GM19099 (cell line): ENCODE measurements at regions not wholly inside any gene's neighbourhood (a gene's known extent, or its start where the extent isn't known, plus 50 kb on each side); places are given as distances from the start of the nearest gene placed in this dataset.

Experiments used
- POLR2A ChIP-seq: IDR thresholded peaks from 3 replicates; pipeline ENCODE4 v1.6.1; 2011; ENCODE audit warnings: low read depth; ENCODE audit not compliant: insufficient read length; ENCODE audit errors: extremely low read depth

DNA sequence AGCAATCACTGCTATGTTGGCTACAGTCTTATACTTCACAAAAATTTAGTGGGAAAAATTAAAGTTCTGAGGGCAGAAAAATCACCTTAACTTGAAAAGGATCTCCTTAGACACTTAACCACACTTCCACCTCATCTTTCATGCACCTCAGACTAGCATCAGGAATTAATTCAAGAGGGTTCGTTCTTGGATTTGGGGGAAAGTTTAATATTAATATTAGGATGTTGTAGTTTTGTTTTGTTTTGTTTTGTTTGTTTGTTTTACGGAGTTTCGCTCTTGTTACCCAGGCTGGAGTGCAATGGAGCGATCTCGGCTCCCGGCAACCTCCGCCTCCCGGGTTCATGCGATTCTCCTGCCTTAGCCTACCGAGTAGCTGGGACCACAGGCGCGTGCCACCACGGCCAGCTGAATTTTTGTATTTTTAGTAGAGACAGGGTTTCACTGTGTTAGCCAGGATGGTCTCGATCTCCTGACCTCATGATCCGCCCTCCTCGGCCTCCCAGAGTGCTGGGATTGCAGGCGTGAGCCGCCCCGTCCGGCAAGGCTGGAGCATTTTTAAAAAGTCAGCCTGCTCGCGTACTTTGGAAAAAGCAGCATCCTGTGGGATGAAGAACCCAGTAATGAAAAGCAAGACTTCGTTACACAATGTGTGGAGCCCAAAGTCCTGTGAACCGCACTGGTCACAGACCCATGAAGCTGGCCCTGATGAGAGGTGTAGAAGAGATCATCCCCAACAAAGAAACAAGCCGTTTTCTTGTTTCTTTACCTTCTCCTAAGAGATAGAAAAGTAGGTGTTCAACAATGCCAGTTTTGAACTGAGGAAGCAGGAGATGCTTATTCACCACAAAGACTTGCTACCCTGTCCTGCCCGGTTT lies 194.9 kb downstream of the GPX5 start:
- TF ChIP-seq POLR2A: no peak

DNA sequence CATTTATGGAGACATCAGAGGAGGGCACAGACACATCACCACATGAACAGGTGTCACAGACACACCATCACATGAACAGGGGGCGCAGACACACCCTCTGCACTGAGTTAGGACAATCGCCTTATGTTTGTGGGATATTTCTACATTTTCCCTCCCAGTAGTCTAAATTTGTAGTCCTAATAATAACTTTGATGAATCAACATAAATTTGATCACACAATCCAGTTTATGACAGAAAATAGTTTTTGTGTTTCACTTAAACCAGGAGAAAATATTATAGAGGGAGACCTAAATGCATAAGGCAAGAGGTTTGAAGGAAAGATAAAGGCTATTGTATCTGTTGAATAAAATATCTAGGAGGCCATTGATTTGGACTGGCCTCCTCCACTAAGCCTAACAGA lies 195.7 kb downstream of the GPX5 start:
- no peak for TF ChIP-seq POLR2A

DNA sequence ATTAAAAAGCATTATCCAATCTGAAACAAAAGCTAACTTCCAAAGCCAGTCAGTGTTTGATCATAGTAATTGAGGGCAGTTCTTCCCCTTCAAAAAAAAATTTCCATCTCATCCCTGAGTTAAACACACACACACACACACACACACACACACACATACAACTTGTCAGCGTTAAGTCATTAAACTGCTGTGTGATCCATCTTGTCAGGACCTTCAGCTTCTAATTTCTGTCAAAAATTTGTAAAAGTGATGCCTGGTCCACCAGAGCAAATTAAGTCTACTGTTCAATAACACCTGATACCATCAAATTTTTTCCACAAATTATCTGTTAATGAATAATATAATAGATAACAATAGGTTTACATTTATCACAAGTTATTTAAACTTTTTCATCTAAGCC lies 198.7 kb downstream of the GPX5 start:
- TF ChIP-seq POLR2A: no peak

DNA sequence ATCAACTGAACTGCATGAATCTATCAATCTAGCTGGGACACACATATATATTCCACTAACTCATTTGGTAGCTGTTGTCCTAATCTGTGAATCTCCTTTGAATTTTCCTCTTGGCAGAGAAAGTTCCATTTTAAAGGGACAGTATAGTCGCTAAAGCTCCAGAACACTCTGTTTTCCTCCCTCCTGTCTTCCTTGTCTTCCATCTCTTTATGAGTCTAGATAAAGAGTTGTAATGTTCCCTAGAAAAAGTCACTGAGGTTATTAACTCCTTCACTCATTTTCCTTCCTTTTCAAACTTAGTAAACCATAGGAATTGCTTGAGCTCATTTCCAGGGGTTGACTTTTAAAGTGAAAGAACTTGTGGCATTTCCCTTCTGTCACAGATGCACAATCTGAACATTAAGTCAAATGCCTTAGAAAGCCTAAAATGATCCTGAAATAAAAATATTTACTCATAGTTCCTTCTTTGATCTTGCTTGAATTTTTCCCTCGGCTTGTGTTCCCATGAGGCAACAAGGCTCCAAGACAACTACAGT lies 198.4 kb downstream of the TRIM27 start:
- TF ChIP-seq POLR2A: no peak

DNA sequence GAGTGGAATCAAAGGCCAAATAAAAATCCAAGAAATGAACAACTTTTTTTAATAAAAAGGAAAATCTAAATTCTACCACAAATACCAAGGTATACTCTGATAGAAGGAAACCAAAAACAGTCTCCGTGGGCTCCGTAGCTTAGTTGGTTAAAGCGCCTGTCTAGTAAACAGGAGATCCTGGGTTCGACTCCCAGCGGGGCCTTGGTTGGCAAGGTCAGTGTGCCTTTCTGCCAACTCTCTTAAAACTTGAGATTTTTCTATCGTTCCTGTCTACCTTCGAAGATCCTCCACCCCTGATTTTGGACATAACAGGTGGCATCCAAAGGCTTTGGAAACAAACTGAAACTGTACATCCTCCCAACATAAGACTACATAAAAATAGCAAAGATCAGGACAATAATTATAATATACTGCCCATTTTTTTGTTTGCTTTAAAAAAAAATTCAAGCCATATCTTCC lies 197.9 kb downstream of the TRIM27 start:
- no peak for TF ChIP-seq POLR2A

DNA sequence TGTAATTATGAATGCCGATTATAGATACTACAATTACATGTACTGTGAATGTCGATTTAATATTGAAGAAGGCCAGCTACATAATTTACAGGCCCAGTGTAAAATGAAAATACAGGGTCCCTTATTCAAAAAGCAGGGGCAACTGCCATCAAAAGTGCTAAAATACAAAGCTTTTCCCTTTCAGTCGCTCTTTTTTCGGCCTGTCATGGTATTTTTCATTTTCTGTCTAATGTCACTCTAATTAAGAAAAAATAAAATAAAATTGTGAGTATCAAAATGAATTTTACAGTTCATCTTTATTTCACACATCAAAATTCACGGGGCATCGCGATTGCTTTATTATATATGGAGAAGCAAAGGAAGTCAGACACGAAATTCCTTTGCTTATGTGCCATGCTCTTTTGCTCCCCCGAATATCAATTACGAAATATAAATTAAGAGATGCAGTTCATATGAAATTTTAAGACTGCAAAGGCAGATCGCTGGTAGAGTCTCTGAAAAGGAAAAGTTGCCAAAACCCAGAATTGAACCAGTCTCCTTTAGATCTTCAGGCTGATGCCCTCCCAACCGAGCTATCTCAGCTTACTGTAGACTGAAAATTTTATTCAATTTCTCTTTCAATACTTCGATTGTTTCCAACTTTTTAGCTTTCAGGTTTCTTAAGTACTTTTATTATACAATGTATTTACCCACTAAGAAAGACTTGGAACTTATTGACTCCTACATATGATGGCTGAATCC lies 197.0 kb downstream of the TRIM27 start:
- TF ChIP-seq POLR2A: no peak

- TF ChIP-seq POLR2A: no peak
Observed at GRCh38 chr6:28727559-28728211, 196.1 kb downstream of the TRIM27 start.

GRCh38 chr6:28729501-28730402 lies 194.0 kb downstream of the TRIM27 start:
- no peak for TF ChIP-seq POLR2A

DNA sequence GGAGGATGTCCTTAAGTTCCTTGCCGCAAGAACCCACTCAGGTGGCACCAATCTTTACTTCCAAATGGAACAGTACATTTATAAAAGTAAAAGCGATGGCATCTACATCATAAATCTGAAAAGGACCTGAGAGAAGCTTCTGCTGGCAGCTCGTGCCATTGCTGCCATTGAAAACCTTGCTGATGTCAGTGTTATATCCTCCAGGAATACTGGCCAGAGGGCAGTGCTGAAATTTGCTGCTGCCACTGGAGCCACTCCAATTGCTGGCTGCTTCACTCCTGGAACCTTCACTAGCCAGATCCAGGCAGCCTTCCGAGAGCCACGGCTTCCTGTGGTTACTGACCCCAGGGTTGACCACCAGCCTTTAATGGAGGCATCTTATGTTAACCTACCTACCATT lies 191.7 kb downstream of the TRIM27 start:
- TF ChIP-seq POLR2A: no peak

DNA sequence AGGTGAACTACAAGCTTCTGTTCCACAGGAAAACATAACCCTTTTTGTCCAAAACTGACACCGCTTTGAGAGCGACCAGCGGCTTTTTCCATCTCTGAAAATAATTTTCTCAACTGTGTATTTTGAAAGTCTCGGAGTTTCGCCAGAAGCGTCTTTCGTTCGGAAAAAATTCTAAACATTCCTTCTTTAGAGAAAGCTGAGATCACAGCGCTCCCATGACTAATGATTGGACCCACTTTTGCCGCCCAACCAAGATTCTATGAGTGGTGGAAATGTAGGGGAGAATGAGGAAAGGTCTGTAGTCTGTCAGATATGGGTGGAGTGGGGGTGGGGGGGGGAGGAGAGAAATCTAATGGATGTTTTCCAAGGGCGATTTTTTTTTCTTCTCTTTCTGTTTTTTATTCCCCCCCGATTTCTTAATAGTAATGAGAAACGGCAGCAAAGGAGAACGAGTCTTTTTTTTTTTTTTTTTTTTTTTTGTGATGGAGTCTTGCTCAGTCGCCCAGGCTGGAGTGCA lies 189.3 kb downstream of the TRIM27 start:
- no peak for TF ChIP-seq POLR2A

DNA sequence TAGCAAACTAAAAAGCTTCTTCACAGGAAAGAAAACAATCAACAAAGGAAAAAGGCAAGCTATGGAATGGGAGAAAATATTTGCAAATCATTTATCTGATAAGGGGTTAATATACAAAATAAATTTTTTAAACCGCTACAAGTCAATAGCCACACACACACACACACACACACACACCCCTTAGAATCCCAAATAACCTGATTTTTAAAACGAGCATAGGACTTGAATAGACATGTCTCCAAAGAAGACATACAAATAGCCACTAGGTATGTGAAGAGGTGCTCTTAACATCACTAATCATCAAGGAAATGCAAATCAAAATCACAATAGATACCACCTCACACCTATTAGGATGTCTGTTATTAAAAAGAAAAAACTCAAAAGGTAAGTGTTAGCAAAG lies 187.7 kb downstream of the TRIM27 start:
- TF ChIP-seq POLR2A: no peak

DNA sequence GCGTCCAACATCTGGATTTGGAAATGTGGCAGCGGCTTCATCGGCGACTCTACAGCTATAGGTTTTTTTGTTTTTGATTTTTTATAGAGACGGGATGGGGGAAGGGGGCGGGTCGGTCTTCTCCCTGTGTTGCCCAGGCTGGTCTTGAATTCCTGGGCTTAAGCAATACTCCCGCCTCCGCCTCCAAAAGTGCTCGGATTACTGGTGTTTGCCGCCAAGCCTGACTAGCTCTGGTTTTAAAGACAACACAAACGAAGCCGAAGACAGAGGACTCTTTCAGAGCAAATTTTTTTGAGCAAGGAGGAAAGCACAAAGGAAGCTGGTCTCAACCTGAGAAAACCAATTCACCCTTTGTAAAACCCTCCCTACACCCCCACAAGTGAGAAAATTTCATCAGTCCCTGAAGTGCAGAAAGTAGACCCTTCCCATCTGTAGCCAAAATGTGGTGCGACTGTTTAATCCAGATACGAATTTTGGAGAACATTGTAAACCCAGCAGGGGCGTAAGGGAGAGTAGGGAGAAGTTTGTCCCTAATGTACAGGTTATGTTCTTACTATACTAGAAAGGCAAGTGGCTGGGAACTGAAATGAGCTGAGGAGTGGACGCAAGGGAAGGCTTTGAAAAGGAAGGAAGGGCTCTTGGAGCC lies 185.9 kb downstream of the TRIM27 start:
- TF ChIP-seq POLR2A: no peak

- TF ChIP-seq POLR2A: no peak
Observed at GRCh38 chr6:28738396-28738765, 185.4 kb downstream of the TRIM27 start.

- TF ChIP-seq POLR2A: no peak
Observed at GRCh38 chr6:28741363-28741762, 182.4 kb downstream of the TRIM27 start.
